SK-N-MC (cell line): ENCODE measurements at regions not wholly inside any gene's neighbourhood (a gene's known extent, or its start where the extent isn't known, plus 50 kb on each side); places are given as distances from the start of the nearest gene placed in this dataset.

ENCODE experiments used
- DNase-seq: peaks from one replicate; pipeline ENCODE4 v3.0.0-alpha.2; 2011; ENCODE audit warnings: low read depth, low spot score
- H3K27ac ChIP-seq: fragments of 200-600 bp; sonication (generic); 2 replicates; pipeline ENCODE4 v1.5.1; 2016; ENCODE audit warnings: mixed run types
- H3K36me3 ChIP-seq: fragments of 200-600 bp; sonication (generic); 2 replicates; pipeline ENCODE4 v1.6.1; 2017; ENCODE audit warnings: antibody characterized with exemption, low read length, mixed read lengths; ENCODE audit not compliant: insufficient read depth
- H3K4me3 ChIP-seq: fragments of 200-600 bp; sonication (generic); 2 replicates; pipeline ENCODE4 v1.5.1; 2016
- H3K9ac ChIP-seq: fragments of 200-600 bp; sonication (generic); 2 replicates; pipeline ENCODE4 v1.8.0; 2017; ENCODE audit warnings: mixed run types, mixed read lengths; ENCODE audit not compliant: insufficient read length
- H3K9me3 ChIP-seq: fragments of 200-600 bp; sonication (generic); 2 replicates; pipeline ENCODE4 v1.6.1; 2017; ENCODE audit warnings: low read depth, mild to moderate bottlenecking, antibody characterized with exemption, low read length, moderate library complexity, mixed read lengths
- EZH2 ChIP-seq: fragments of 200-600 bp; sonication (generic); IDR thresholded peaks from one replicate; pipeline ENCODE4 v1.6.1; 2017; ENCODE audit warnings: antibody characterized with exemption
- FOXP2 ChIP-seq: optimal IDR thresholded peaks from 2 replicates; pipeline ENCODE3; 2011; ENCODE audit warnings: mild to moderate bottlenecking, moderate library complexity; ENCODE audit not compliant: insufficient read depth; ENCODE audit errors: extremely low read length, control extremely low read depth
- POLR2AphosphoS5 ChIP-seq: IDR thresholded peaks from 2 replicates; pipeline ENCODE4 v1.6.1; 2012; ENCODE audit warnings: mild to moderate bottlenecking, low read depth, low read length, borderline replicate concordance

GRCh38 chr2:239640210-239640609, 239.4 kb upstream of the HDAC4 start:
- TF ChIP-seq POLR2AphosphoS5 (no peak), EZH2 (no peak), FOXP2 (no peak)
- no peak overlapping the region for H3K27ac ChIP-seq

DNA sequence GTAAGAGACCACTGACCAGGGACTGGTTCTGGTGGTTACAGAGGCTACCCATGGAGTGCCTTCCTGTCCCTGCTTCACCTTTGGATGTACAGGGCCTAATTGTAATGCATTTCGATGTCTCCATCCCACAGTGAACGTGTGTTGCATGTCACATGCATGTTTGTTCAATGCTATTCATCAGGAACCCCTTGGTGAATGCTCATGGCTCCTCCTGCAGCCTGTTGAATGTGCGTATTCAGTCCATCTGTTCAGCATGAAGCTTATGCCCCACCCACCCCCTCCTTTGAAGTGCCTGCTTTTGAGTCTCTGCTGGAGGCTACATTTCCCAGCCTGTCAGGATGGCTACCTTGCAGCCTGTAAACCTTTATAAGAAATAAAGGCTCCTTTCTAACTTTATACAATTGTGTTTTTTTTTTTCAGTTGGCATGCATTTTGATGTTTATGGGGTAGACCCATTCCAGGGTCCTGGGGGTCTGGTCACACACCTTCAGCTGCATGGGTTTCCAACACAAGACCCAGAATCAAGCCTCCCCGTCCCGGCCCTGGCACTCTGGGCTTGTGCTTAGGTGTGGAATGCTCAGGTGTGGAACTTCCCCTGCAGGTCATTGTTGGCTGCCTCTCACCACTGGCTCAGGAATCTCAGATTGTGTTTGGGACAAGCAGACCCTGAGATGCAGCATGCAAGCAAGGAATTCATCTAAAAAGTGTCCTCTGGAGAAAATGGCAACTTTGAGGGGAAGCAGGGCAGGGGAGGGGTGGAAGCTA, 238.8 kb upstream of the HDAC4 start:
- no peak overlapping the region for H3K9ac ChIP-seq
- no peaks in the 10 kb centered on the region for H3K9me3 ChIP-seq
- TF ChIP-seq POLR2AphosphoS5, result no peak
- no peak for TF ChIP-seq EZH2
- no peak for TF ChIP-seq FOXP2
- no peak overlapping the region for H3K4me3 ChIP-seq
- H3K27ac ChIP-seq, result no peak overlapping the region
- no peak for DNase-seq
- no peaks in the 10 kb centered on the region for H3K36me3 ChIP-seq

More at GRCh38 chr2:239640210-239640609, 239.4 kb upstream of the HDAC4 start:
- Histone ChIP-seq H3K9ac (no peak overlapping the region), H3K9me3 (no peaks in the 10 kb centered on the region), H3K36me3 (no peaks in the 10 kb centered on the region), H3K4me3 (no peak overlapping the region)
- no peak for DNase-seq

- no peak for DNase-seq
- H3K9ac ChIP-seq, result no peak overlapping the region
- TF ChIP-seq FOXP2 (no peak), POLR2AphosphoS5 (no peak), EZH2 (no peak)
- no peaks in the 10 kb centered on the region for H3K36me3 ChIP-seq
- H3K9me3 ChIP-seq, result no peaks in the 10 kb centered on the region
- no peak overlapping the region for H3K4me3 ChIP-seq
- H3K27ac ChIP-seq, result no peak overlapping the region
Observed at GRCh38 chr2:239638376-239638775, 237.6 kb upstream of the HDAC4 start.

DNA sequence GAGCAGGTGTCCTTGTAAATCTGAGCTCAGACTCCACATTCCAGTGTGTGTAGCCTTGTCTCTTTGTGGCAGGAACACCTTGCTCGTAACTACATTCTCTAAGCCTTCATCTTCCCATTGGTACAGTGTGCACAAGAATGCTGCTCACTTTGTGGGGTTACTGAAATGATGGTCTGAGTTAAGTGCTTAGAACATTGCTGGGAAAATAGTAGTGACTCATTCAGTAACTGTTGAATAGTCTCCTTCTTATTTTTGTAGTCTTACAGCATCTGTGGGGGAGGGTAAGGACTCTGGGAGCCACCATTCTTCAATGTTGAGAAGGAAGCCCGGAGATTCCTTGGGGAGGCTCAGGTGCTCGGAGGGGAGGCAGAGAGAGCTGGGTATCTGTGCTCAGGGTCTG, 236.0 kb upstream of the HDAC4 start:
- H3K9me3 ChIP-seq, result no peaks in the 10 kb centered on the region
- H3K4me3 ChIP-seq, result no peak overlapping the region
- H3K27ac ChIP-seq, result no peak overlapping the region
- no peak for TF ChIP-seq FOXP2
- TF ChIP-seq EZH2, result no peak
- TF ChIP-seq POLR2AphosphoS5, result no peak
- no peak for DNase-seq
- no peaks in the 10 kb centered on the region for H3K36me3 ChIP-seq
- H3K9ac ChIP-seq, result no peak overlapping the region

- Histone ChIP-seq H3K4me3 (no peak overlapping the region), H3K27ac (no peak overlapping the region), H3K9ac (no peak overlapping the region), H3K9me3 (no peaks in the 10 kb centered on the region), H3K36me3 (no peaks in the 10 kb centered on the region)
- TF ChIP-seq FOXP2, result no peak
- TF ChIP-seq EZH2, result no peak
- no peak for TF ChIP-seq POLR2AphosphoS5
- no peak for DNase-seq
Observed at GRCh38 chr2:239634769-239635168, 233.9 kb upstream of the HDAC4 start.

- no peak for DNase-seq
- H3K9ac ChIP-seq, result no peak overlapping the region
- no peak overlapping the region for H3K4me3 ChIP-seq
- no peak overlapping the region for H3K27ac ChIP-seq
- TF ChIP-seq EZH2 (no peak), POLR2AphosphoS5 (no peak), FOXP2 (no peak)
- H3K36me3 ChIP-seq, result no peaks in the 10 kb centered on the region
- H3K9me3 ChIP-seq, result no peaks in the 10 kb centered on the region
Observed at GRCh38 chr2:239630618-239631286, 229.9 kb upstream of the HDAC4 start.

DNA sequence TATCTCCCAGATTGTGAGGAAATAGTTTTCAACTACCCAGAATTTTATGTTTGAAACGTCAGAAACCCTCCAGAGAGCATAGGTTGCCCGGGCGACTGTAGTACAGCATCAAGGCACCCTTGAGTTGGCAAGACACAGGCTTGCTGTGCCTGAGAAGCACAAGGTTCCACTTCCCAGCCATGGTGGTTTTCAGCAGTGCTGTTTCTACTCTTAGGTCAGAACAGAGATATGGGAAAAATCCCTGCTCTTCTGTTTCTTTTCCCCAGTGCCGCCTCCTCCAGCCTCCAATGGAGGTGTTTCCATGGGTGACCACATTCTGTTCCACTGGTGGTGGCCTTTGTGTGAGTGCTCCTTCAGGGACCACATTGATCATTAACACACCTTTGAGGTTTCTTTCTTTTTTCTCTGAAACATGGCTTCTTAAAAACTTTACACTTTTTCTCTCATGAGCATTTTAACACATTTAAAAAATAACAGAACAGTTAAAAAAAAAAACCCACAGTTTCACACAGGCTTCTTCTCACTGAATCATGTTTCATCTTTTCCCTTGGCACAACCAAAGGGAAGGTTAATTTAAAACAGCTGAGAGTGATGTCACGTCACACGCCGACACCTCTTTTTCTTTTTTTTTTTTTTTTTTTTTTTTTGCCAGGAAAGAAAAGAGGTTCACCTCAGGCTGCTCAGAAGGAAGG, 229.3 kb upstream of the HDAC4 start:
- Histone ChIP-seq H3K36me3 (no peaks in the 10 kb centered on the region), H3K9me3 (no peaks in the 10 kb centered on the region), H3K4me3 (no peak overlapping the region), H3K9ac (no peak overlapping the region), H3K27ac (no peak overlapping the region)
- TF ChIP-seq FOXP2 (no peak), POLR2AphosphoS5 (no peak), EZH2 (no peak)
- no peak for DNase-seq

GRCh38 chr2:239626961-239627592, 226.3 kb upstream of the HDAC4 start:
- DNase-seq, result no peak
- H3K36me3 ChIP-seq, result no peaks in the 10 kb centered on the region
- TF ChIP-seq POLR2AphosphoS5, result no peak
- TF ChIP-seq FOXP2, result no peak
- TF ChIP-seq EZH2, result no peak
- no peak overlapping the region for H3K4me3 ChIP-seq
- no peak overlapping the region for H3K27ac ChIP-seq
- no peak overlapping the region for H3K9ac ChIP-seq
- no peaks in the 10 kb centered on the region for H3K9me3 ChIP-seq
